Rectal smooth muscle tissue (tissue), 1 donor: ENCODE measurements at regions not wholly inside any gene's neighbourhood (a gene's known extent, or its start where the extent isn't known, plus 50 kb on each side); places are given as distances from the start of the nearest gene placed in this dataset.
"Not testable (repeated sequence)": the region's sequence is repeated elsewhere in the genome, so short reads cannot be mapped to it uniquely, and the experiment has no call there.

Experiments
- H3K27ac ChIP-seq: one replicate; pipeline ENCODE4 v1.7.0; 2013; ENCODE audit warnings: low read depth, low read length, inconsistent platforms
- H3K27me3 ChIP-seq: one replicate; pipeline ENCODE4 v1.7.0; 2013; ENCODE audit warnings: low read length; ENCODE audit not compliant: control insufficient read depth, insufficient read depth
- H3K36me3 ChIP-seq: one replicate; pipeline ENCODE4 v1.7.0; 2013; ENCODE audit warnings: low read length; ENCODE audit not compliant: control insufficient read depth, insufficient read depth
- H3K4me1 ChIP-seq: one replicate; pipeline ENCODE4 v1.7.0; 2013; ENCODE audit warnings: low read length; ENCODE audit not compliant: control insufficient read depth, insufficient read depth
- H3K4me3 ChIP-seq: one replicate; pipeline ENCODE4 v1.7.0; 2013; ENCODE audit warnings: low read length
- H3K9ac ChIP-seq: one replicate; pipeline ENCODE4 v1.7.0; 2013; ENCODE audit warnings: low read length

GRCh38 chr6:11468271-11468670 is 69.3 kb upstream of the TMEM170B start:
- not testable (repeated sequence) for H3K36me3 ChIP-seq, H3K4me1 ChIP-seq, H3K27ac ChIP-seq, H3K27me3 ChIP-seq, H3K4me3 ChIP-seq, H3K9ac ChIP-seq

DNA sequence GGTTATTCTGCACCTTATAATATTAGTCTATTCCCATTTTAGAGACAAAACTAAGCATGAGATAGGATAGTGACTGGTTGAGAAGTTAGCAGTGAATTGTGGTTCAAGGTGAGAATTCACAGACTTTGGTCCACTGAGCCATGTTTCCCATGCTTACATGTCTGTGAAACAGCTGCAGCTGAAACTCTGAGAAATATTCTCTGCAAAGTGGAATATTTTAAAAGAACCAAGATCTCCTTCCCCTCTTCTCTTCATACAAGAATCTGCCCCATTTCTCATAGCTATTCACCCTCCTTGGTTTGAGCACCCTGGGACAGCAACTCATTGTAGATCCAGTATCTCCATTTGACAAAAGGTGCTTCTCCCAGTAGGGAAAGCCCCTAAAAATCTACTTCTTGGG is 70.2 kb upstream of the TMEM170B start:
- Histone ChIP-seq H3K27me3 (no peaks in the 10 kb centered on the region), H3K36me3 (no peaks in the 10 kb centered on the region), H3K9ac (no peak overlapping the region), H3K4me3 (no peak overlapping the region), H3K27ac (no peak overlapping the region), H3K4me1 (no peaks in the 10 kb centered on the region)

DNA sequence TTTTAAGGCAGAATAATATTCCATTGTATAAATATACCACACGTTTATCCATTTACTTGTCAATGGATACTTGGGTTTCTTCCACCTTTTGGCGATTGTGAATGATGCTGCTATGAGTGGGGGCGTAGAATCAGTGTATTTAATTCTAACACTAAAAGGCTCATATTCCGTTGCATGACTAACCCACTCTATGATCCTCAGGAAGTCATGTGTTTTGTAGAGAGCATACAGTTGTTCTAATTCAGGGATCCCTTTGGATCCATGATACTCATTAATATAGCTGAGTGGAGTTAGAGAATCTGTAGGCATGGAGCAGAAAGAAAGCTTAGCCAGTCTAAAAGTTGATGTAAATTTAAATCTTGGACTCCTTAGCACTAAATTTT is 74.2 kb upstream of the TMEM170B start:
- Histone ChIP-seq H3K27ac (no peak overlapping the region), H3K9ac (no peak overlapping the region), H3K36me3 (no peaks in the 10 kb centered on the region), H3K4me1 (no peaks in the 10 kb centered on the region), H3K27me3 (no peaks in the 10 kb centered on the region), H3K4me3 (no peak overlapping the region)

DNA sequence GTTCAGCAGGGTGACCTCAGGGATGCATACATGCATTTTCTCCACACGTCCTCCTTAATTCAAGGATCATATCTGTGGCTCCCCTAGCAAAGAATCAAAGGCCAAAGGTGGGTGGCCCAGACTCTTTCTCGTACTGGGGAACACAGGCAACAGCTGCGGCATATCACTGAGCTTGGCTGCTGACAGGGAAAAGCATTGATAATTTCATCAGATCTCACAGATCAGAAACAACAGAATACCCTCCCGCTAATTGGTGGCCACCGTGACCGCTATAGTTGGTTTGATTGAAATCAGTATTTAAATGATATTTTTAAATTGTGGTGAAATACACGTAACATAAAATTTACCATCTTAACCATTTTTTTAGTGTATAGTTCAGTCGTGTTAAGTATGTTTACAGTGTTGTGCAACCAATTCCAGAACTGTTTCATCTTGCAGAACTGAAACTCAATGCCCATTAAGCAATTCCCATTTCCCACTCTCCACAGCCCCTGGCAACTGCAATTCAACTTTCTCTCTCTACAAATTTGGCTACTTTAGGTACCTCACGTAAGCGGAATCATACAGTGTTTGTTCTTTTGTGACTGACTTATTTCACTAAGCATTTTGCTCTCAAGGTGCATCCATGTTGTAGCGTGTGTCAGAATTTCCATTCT is 74.7 kb upstream of the TMEM170B start:
- H3K4me1 ChIP-seq, result no peaks in the 10 kb centered on the region

GRCh38 chr6:11460837-11461661 is 76.5 kb upstream of the TMEM170B start:
- no peak overlapping the region for H3K9ac ChIP-seq
- H3K27ac ChIP-seq, result no peak overlapping the region
- no peak overlapping the region for H3K4me3 ChIP-seq
- H3K36me3 ChIP-seq, result no peaks in the 10 kb centered on the region
- no peaks in the 10 kb centered on the region for H3K27me3 ChIP-seq
- H3K4me1 ChIP-seq, result no peaks in the 10 kb centered on the region

More for the DNA sequence above, 74.7 kb upstream of the TMEM170B start:
- no peaks in the 10 kb centered on the region for H3K27me3 ChIP-seq
- no peak overlapping the region for H3K27ac ChIP-seq
- no peaks in the 10 kb centered on the region for H3K36me3 ChIP-seq
- H3K4me3 ChIP-seq, result no peak overlapping the region
- H3K9ac ChIP-seq, result no peak overlapping the region

GRCh38 chr6:11460001-11460668 is 77.4 kb upstream of the TMEM170B start:
- no peak overlapping the region for H3K9ac ChIP-seq
- no peaks in the 10 kb centered on the region for H3K27me3 ChIP-seq
- no peak overlapping the region for H3K4me3 ChIP-seq
- no peaks in the 10 kb centered on the region for H3K36me3 ChIP-seq
- no peaks in the 10 kb centered on the region for H3K4me1 ChIP-seq
- H3K27ac ChIP-seq, result no peak overlapping the region

GRCh38 chr6:11459079-11459610 is 78.4 kb upstream of the TMEM170B start:
- Histone ChIP-seq H3K4me3 (no peak overlapping the region), H3K27me3 (no peaks in the 10 kb centered on the region), H3K36me3 (no peaks in the 10 kb centered on the region), H3K4me1 (no peaks in the 10 kb centered on the region), H3K9ac (no peak overlapping the region), H3K27ac (no peak overlapping the region)

GRCh38 chr6:11458509-11458908 is 79.0 kb upstream of the TMEM170B start:
- H3K27ac ChIP-seq, result no peak overlapping the region
- H3K27me3 ChIP-seq, result no peaks in the 10 kb centered on the region
- H3K36me3 ChIP-seq, result no peaks in the 10 kb centered on the region
- no peaks in the 10 kb centered on the region for H3K4me1 ChIP-seq
- no peak overlapping the region for H3K9ac ChIP-seq
- no peak overlapping the region for H3K4me3 ChIP-seq

- H3K36me3 ChIP-seq, H3K4me3 ChIP-seq, H3K4me1 ChIP-seq, H3K27ac ChIP-seq, H3K9ac ChIP-seq, H3K27me3 ChIP-seq: not testable (repeated sequence)
Measured at GRCh38 chr6:11457422-11457821, 80.1 kb upstream of the TMEM170B start.

DNA sequence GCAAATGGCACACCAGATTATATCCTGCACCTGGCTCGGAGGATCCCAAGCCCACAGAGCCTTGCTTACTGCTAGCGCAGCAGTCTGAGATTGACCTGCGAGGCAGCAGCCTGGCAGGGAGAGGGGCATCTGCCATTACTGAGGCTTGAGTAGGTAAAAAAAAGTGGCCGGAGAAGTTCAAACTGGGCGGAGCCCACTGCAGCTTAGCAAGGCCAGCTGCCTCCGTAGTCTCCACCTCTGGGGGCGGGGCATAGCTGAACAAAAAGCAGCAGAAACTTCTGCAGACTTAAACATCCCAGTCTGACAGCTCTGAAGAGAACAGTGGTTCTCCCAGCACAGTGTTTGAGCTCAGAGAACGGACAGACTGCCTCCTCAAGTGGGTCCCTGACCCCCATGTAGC is 85.4 kb upstream of the TMEM170B start:
- H3K27ac ChIP-seq, H3K36me3 ChIP-seq, H3K4me3 ChIP-seq, H3K4me1 ChIP-seq, H3K9ac ChIP-seq, H3K27me3 ChIP-seq: not testable (repeated sequence)

GRCh38 chr6:11450037-11450436 is 87.5 kb upstream of the TMEM170B start:
- Histone ChIP-seq H3K27me3 (no peaks in the 10 kb centered on the region), H3K4me3 (no peak overlapping the region), H3K27ac (no peak overlapping the region), H3K36me3 (no peaks in the 10 kb centered on the region), H3K9ac (no peak overlapping the region), H3K4me1 (no peaks in the 10 kb centered on the region)

- no peaks in the 10 kb centered on the region for H3K27me3 ChIP-seq
- H3K27ac ChIP-seq, result no peak overlapping the region
- H3K4me1 ChIP-seq, result no peaks in the 10 kb centered on the region
- H3K4me3 ChIP-seq, result no peak overlapping the region
- H3K9ac ChIP-seq, result no peak overlapping the region
- H3K36me3 ChIP-seq, result no peaks in the 10 kb centered on the region
Measured at GRCh38 chr6:11449408-11449807, 88.1 kb upstream of the TMEM170B start.
